GM10266 (cell line): ENCODE measurements at regions not wholly inside any gene's neighbourhood (a gene's known extent, or its start where the extent isn't known, plus 50 kb on each side); places are given as distances from the start of the nearest gene placed in this dataset.
"Not testable (repeated sequence)": the region's sequence is repeated elsewhere in the genome, so short reads cannot be mapped to it uniquely, and the experiment has no call there.

ENCODE experiments used
- DNase-seq: peaks from one replicate; pipeline ENCODE4 v3.0.0; 2012; ENCODE audit errors: extremely low spot score
- TF ChIP-seq, protein P1 (sequence below): IDR thresholded peaks from 2 replicates; pipeline ENCODE4 v1.5.1; 2012; ENCODE audit warnings: mild to moderate bottlenecking, low read depth; ENCODE audit not compliant: control insufficient read depth, insufficient read depth; ENCODE audit errors: missing control alignments

- no peak for DNase-seq
- TF ChIP-seq, protein P1, sequence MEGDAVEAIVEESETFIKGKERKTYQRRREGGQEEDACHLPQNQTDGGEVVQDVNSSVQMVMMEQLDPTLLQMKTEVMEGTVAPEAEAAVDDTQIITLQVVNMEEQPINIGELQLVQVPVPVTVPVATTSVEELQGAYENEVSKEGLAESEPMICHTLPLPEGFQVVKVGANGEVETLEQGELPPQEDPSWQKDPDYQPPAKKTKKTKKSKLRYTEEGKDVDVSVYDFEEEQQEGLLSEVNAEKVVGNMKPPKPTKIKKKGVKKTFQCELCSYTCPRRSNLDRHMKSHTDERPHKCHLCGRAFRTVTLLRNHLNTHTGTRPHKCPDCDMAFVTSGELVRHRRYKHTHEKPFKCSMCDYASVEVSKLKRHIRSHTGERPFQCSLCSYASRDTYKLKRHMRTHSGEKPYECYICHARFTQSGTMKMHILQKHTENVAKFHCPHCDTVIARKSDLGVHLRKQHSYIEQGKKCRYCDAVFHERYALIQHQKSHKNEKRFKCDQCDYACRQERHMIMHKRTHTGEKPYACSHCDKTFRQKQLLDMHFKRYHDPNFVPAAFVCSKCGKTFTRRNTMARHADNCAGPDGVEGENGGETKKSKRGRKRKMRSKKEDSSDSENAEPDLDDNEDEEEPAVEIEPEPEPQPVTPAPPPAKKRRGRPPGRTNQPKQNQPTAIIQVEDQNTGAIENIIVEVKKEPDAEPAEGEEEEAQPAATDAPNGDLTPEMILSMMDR = no peak
Measured at GRCh38 chr17:68143425-68143824, 104.4 kb upstream of the AMZ2 start.

DNA sequence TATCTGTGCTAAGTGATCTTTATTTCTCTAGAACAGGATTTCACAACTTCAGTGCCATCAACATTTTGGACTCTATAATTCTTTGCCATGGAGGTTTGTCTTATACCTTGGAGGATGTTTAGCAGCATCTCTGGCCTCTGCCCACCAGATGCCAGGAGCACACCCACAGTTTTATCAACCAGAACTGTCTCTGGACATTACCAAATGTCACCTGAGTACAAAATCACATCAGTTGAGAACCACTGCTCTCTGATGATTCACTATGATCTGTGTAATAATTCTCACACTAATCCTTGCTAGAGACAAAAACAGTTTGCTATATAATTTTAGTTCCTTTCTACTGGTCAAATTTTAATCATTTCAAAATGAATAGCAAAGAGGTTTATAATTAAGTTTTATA lies 102.8 kb upstream of the AMZ2 start:
- DNase-seq = no peak
- TF ChIP-seq, protein P1 = no peak

DNA sequence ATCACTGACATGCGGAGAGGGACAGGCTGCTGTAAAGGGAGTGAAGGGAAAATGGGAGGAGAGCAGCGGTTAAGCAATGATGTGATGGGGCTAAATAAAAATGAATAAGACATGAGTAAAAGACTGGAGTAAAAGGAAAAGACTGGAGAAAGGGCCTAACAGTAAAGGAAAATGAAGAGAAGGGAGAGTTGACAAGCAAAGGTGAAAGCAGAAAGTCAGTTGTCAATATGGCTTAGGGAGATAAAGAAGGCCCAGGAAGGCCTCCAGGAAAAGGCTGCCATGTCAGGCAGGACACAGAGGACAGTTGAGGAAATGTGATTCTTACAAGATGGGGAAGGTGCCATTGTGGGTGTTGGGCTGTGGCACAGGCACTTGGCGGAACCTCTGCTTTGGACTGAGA lies 98.9 kb upstream of the AMZ2 start:
- TF ChIP-seq, protein P1 = no peak
- DNase-seq = no peak

DNA sequence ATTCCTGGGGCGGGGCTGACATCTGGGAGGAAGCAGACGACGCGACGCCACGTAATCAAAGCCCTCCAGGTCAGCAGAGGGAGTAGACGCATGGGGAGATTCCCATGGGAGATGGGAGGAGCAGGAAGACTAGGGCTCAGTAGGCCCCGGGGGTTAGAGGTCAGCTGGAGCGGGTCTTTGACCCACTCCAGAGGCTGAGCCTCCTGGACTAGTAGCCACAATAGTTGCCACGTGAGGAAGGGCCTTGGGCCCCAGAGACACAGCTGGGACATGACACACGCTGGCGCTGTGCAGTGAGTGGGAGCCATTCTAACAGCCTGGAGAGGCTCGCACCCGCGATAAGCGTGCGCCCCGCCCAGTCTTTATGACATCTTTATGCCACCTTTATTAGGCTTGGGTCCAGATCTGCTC lies 95.7 kb upstream of the AMZ2 start:
- DNase-seq = no peak
- TF ChIP-seq, protein P1 = no peak

DNA sequence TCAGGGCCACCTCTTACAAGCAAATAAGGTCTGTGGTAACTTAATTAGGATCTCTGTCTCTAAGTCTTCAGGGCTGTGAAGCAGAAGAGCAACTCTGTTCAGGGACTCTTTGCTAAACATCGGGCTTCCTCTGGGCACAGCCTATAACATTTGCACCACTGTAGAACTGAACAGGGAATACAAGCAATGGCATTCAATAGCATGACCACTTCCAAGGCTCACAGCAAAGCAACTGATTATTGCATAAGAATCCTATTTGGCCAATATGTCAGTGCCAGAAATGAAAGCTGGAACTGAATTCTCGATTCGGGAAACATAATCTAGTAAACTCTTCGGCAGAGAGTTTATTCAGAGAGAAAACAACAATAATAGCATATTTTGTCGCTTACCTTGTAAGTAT lies 92.2 kb upstream of the AMZ2 start:
- no peak for DNase-seq
- TF ChIP-seq, protein P1 = no peak

- no peak for DNase-seq
- TF ChIP-seq, protein P1 = no peak
Measured at GRCh38 chr17:68161644-68162428, 86.0 kb upstream of the AMZ2 start.

DNA sequence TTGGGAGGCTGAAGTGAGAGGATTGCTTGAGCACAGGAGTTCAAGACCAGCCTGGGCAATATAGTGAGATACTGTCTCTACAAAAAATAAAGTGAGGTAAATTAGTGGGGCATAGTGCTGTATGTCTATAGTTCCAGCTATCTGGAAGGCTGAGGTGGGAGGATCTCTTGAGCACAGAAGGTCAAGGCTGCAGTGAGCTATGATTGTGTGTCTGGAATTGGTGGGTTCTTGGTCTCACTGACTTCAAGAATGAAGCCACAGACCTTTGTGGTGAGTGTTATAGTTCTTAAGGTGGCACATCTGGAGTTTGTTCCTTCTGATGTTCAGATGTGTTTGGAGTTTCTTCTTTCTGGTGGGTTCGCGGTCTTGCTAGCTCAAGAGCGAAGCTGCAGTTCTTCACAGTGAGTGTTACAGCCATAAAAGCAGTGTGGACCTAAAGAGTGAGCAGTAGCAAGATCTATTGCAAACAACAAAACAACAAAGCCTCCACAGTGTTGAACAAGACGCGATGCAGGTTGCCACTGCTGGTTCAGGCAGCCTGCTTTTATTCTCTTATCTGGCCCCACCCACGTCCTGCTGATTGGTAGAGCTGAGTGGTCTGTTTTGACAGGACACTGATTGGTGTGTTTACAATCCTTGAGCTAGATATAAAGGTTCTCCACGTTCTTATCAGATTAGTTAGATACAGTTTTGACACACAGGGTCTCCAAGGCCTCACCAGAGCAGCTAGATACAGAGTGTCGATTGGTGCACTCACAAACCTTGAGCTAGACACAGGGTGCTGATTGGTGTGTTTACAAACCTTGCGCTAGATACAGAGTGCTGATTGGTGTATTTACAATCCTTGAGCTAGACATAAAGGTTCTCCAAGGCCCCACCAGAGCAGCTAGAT lies 79.3 kb upstream of the AMZ2 start:
- not testable (repeated sequence) for DNase-seq

DNA sequence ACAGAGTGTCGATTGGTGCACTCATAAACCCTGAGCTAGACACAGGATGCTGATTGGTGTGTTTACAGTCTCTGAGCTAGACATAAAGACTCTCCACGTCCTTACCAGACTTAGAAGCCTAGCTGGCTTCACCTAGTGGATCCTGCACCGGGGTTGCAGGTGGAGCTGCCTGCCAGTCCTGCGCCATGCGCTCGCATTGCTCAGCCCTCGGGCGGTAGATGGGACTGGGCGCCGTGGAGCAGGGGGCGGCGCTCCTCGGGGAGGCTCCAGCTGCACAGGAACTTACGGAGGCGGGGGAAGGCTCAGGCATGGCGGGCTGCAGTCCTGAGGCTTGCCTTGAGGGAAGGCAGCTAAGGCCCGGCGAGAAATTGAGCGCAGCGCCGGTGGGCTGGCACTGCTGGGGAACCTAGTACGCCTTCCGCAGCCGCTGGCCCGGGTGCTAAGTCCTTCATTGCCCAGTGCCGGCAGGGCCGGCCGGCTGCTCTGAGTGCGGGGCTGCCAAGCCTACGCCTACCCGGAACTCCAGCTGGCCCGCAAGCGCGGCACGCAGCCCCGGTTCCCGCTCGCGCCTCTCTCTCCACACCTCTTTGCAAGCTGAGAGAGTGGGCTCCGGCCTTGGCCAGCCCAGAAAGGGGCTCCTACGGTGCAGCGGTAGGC lies 78.5 kb upstream of the AMZ2 start:
- not testable (repeated sequence) for DNase-seq
